NCI-H526 (cell line): ENCODE measurements at regions not wholly inside any gene's neighbourhood (a gene's known extent, or its start where the extent isn't known, plus 50 kb on each side); places are given as distances from the start of the nearest gene placed in this dataset.

ENCODE experiments used
- DNase-seq, 2 experiments: peaks; one replicate each; lab custom pipeline; 2025; lab: John Stamatoyannopoulos, UW

GRCh38 chr4:165612936-165613335 is 234.1 kb downstream of the CPE start:
- DNase-seq, result no peak

DNA sequence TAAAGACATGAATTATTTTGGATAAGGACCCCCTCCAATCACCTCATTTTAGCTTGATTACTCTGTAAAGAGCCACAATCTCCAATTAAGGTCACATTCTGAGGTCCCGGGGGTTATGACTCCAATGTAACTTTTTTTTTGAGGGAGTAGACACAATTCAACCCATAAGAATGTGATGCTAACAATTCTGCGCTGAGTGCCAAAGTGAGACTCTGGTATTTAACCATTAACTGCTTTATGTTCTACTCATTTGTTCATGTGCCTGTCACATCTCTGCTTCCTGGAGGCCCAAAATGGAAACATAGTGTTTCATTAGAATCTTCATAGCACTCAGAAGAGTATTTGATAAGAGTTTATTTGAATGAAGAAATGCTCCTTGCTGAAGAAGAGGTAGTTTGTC is 234.8 kb downstream of the CPE start:
- no peak for DNase-seq

DNA sequence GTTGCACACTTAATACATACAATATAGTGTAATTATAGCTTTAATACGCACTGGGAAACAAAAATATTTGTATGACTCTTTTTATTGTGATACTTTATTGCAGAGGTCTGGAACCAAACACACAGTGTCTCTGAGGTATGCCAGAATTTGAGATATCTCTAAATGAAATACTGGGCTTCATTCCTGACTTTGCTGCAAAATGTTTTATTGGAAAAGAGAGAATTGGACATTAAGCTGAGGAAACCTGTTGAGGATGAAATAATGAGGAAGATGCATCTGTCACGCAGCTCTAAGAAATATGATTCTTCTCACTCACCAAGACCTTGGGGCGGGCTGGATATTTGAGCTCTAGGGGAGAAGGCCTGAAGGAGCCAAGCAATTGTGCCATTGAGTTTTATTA is 242.1 kb downstream of the CPE start:
- no peak for DNase-seq

DNA sequence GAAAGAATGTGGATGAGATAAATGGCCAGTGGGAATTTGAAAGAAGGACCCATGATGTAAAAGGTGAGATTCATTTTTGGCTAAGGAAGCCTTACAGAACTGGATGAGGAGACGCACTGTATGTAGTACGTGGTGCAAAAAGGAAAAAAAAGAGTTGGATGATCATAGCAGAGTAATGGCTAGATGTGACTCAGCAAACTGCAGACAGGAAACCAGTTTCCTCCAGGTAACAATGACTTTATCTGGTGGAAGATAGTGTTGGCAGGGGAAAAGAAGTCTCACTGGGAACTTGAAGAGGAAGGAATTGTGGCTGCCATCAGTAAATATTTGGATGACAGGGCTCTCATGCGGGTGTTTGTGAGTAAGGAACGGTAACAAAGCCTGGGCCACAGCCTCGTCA is 243.2 kb downstream of the CPE start:
- no peak for DNase-seq

GRCh38 chr4:165625281-165625680 is 246.5 kb downstream of the CPE start:
- DNase-seq, result no peak

GRCh38 chr4:165626316-165626715 is 246.7 kb upstream of the TLL1 start:
- no peak for DNase-seq

GRCh38 chr4:165627128-165627527 is 245.9 kb upstream of the TLL1 start:
- DNase-seq, result no peak

DNA sequence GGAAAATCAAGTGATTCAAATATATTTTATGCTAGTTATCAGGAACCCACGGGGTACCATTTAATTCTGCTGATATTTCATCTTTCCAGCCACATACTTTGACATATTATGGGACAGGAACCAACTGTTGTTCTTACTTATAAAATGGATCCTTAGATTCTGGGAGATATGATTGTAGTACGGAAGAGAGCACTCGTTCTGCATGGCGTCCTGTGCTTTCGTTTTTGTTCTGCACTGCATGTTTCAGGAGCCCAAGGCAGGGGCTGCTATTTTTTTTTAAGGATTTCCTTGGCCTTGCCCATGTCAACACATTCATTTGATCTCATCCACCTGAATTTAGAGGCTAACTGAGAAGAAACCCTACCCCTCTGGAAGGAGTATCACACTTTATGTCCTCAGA is 245.5 kb upstream of the TLL1 start:
- DNase-seq, result no peak

DNA sequence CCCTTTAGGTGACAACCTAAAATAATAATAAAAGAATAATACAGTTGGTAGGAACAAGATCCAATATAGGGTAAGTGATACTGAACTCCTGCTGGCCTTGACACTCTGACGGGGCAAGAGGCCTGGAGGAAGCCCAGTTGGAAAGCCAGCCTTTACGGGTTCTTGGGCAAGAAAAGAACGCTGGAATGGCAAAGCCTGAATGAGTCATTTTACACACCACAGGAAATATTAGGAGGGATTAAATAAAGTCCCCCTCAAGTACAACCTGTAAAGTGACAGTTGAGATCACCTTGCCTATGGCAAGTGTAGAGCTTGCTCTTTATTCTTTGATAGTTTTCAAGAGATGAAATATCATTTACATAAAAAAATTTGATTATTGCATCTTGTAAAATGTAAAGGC is 244.5 kb upstream of the TLL1 start:
- DNase-seq, result no peak

DNA sequence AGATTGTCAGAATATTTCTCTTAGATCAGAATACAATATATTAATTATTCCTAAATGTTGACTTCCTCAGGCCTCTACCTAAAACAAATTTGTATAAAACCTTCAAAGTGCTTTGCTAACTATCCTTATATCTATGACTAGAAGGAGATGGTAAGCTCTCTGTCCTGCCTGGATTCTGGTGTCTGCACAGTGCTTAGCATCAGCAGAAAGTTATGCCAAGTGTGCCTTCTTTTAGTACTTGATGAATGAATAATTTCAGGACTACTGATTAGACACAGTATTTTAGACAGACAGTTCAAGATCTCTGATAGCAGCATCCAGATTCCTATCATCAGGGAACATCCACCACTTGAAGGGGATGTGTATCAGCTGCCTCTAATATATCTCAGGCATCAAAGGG is 242.4 kb upstream of the TLL1 start:
- no peak for DNase-seq

- no peak for DNase-seq
Measured at GRCh38 chr4:165631208-165631894, 241.7 kb upstream of the TLL1 start.

DNA sequence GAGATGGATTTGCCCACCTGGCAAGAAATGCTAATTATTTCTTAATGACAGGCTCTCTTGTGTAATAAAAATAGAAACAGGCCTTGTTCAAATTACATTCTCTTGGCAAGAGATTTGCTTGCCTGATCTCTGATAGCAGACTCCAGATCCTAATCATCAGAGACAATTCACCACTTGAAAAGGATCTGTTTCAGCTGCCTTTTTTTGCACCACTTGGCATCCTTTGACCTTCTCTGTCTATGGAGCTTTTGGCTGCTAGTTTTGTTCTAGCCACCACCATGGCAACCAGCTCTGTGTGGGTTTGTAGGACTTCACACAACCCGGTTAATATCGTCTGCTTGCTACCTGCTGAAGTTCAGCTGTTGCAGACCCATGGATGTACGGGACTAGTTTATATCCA is 241.1 kb upstream of the TLL1 start:
- no peak for DNase-seq

DNA sequence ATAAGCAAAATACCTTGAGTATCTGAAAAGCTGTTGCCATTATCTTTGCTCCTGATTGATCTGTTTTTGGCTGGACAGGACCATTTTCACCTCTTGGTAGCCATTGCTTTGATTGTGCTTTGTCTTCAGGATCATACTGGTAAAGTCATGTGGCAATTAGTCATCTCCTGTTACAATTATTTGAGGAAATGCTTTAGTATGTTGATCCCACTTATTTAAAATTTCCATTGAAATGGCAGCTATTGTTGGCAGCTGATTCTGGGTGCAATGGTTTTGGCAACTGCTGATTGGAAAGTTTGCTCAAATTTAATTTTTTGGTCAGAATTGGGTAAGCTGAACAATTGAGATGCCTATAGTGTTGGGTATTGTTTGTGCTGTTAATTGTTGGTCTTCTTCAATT is 238.3 kb upstream of the TLL1 start:
- no peak for DNase-seq

DNA sequence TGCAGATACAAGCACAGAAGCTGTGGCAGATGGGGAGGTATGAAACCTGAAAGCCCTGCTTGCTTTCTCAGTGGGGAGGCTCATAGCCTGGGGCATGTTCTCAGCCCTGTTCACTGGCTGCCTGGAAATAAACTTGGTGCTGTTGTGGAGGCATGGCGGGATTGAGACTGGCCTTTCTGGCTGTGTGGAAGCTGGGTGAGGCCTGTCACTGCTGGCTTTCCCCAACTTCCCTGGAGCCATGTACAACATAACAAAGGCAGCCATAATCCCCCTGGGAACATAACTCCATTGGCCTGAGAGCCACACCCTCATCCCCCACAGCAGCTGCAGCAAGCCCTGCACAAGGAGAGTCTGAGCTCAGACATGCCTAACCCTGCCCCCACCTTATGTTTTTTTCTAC is 237.7 kb upstream of the TLL1 start:
- no peak for DNase-seq

DNA sequence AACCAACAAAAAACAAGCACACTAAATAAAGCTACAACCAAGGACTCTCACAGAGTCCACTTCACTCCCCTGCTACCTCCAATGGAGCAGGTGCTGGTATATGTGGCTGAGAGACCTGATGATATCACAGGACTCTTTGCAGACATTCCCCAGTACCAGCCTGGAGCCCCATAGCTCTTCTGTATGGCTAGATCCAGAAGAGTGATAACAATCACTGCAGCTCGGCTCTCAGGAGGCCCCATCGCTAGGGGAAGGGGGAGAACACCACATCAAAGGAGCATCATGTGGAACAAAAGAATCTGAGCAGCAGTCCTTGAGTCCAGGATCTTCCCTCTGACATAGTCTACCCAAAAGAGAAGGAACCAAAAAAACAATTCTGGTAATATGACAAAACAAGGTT is 237.1 kb upstream of the TLL1 start:
- DNase-seq, result no peak

GRCh38 chr4:165651901-165652300 is 221.1 kb upstream of the TLL1 start:
- DNase-seq, result no peak

DNA sequence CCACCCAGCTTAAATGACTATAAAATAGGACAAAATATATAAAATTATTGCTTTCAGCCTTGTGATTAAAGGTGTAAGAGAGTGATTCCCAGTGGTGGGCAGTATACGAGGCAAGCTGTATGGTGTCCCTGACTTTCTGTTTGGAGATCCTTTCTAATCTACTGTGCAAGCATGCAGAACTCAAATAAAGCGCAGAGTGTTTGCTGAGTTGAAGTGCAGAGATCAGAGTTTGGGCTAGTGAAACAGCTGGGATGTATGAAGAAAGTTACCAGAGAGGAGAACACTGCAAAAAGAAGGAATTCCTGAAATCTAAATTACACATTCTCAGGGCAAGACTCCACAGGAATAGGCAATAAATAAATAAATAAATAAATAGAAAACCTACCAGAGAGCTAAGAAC is 218.5 kb upstream of the TLL1 start:
- no peak for DNase-seq

DNA sequence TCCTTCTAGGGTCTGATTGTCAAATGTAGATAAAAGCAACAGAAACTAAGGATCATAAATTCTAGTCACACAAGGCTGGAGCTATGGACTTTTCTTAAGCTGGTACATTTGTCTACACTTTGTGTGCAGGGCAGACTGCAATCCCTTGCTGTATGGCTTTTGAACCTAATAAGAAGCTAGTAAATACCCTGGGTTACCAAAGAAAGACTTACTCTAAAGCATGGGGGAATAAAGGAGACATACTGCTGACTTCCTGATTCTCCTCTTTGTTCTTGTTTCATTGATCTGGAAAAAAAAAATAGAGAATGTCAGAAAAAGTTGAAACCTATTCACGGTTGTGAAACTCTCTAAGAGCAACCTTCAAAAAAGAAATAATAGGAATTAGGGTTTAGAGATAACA is 216.6 kb upstream of the TLL1 start:
- DNase-seq, result no peak

DNA sequence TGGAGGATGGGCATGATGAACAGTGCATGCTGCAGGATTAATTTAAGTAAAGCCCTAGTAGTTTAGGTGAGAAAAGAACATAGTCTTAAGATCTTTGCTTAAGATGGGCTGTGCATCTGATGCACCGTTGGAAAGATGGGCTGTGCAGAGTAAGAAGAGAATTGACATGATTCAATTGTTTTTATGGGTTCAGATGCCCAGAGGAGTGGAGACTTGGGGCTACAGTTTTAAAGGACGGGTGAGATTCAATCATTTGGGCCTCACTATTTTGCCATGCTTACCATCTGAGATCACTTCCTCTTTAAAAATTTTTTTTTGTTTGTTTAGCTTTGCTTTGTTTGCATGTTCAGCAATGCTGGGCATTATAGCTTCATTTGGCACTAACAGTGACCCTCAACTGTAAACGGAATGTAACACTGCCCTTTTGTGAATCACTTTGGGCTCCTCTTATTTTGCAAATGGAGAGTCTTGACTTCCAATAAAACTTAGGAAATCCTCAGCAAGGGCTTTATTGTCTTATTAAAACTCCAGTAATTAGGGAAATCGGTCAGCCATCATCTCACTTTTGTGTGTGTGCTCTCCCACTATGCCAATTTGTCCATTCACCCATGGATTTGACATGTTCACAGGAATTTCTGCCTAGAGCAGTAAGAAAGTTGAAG is 216.1 kb upstream of the TLL1 start:
- DNase-seq, result no peak

DNA sequence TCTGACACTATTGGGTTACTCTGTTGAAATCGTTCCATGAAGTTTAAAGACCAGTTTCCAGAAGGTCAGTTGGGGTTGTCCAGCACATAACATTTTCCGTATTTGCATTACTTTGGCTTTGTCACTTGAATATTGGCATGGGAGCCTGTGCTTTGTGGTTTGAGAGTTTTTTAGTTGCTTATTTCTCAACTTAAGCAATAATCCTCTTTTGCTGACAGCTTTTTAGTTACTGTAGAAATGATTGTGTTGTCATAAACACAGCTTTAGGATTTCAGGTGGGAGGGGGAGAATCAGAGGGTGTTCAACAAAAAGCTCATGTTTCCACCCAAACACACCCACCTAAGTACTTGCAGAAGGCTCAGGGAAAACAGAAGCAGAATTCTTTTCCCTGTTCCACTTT is 210.7 kb upstream of the TLL1 start:
- no peak for DNase-seq

- no peak for DNase-seq
Measured at GRCh38 chr4:165663411-165663810, 209.6 kb upstream of the TLL1 start.

DNA sequence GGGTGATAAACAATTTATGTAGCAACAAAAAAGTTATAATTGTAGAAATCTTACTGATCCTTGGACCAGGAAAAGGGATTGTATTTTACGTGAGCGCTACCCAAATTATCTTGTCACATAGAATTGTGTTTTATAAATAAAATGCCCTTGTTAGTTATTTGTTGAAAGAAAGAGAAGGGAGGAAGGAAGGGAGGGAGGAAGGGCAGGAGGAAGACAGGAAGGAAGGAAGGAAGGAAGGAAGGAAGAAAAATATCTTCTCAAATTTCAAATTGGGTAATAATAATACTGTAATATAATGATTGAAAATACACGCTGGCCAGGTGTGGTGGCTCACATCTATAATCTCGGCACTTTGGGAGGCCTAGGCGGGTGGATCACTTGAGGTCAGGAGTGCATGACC is 206.2 kb upstream of the TLL1 start:
- no peak for DNase-seq

- no peak for DNase-seq
Measured at GRCh38 chr4:165667969-165668368, 205.1 kb upstream of the TLL1 start.

GRCh38 chr4:165668694-165669093 is 204.3 kb upstream of the TLL1 start:
- no peak for DNase-seq
